Midbrain (tissue), 1 donor: ENCODE measurements at regions not wholly inside any gene's neighbourhood (a gene's known extent, or its start where the extent isn't known, plus 50 kb on each side); places are given as distances from the start of the nearest gene placed in this dataset.

ENCODE experiments used
- DNase-seq: peaks from one replicate; lab custom pipeline; 2025; lab: John Stamatoyannopoulos, UW

DNA sequence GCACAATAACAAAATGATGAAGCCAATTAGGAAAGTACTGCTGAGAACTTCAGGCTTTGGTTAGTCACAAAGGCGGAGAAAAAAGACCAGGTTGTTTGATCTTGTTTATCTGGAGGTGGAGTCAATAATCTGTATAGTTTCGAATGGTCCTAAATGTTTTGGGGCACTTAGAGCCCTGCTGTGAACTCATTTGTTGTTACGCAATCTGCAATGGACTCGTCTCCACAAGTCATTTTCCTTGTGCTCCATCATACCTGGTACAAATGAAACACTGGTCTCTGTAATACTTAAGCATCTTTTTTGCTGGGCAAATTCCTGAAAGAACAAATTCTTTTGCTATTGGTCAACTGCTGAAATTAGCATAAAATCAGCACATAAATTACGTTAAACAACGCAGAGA, 430.5 kb downstream of the GATA3 start:
- DNase-seq, result no peak

DNA sequence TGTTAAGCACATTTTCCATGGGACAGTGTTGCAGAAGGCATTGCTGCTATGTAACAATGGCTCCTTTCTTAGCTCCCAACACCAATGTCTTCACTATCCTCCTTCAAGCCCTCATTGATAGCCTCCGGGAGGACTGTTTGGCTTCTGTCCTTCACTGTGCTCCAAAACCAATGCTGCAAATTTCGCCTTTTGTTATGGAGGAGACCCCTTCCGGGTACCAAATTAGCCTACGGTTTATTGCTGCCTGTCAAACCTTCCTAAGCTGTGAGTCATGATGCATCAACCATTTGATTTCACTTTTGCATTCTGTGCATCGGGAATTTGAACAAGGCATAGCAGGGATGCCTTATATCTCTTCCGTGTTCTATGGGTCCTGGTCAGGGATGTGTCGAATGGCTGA, 432.9 kb downstream of the GATA3 start:
- DNase-seq, result no peak

DNA sequence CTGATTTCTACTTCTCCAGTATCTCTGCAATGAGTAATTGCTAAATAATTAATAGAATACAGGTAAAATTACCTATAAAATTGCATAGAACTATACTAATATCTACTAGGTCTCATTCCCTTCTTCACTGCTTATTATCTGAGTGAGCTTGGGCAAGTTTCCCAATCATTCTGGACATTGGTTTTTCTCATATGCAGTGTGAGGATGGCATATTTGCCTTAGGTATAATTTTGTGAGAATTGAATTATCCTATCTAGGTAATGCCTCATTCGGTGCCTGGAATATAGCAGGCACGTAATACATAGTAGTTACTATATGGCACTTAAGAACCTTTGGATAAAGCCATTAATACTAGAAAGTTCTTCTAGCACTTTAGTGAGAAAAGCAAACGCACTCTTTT, 434.7 kb downstream of the GATA3 start:
- no peak for DNase-seq

DNA sequence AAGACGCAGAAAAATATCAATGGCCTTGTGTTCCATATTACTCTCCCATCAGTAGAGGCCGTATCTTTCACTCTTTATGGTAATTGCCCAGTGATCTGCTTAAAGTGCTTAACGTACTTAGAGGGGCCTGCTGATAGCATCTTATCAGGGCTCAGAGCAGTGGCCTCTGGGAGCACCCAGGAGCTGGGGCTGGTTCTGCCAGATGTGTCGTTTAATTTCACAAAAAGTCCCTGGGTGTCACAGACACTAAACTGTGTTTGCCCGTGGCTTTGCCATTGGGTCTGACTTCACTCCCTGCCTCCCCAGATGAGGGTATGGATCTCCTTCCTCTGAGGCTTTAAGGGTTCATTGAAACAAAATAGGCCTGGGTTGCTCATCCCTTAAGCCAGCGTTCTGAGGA, 435.3 kb downstream of the GATA3 start:
- DNase-seq, result no peak

DNA sequence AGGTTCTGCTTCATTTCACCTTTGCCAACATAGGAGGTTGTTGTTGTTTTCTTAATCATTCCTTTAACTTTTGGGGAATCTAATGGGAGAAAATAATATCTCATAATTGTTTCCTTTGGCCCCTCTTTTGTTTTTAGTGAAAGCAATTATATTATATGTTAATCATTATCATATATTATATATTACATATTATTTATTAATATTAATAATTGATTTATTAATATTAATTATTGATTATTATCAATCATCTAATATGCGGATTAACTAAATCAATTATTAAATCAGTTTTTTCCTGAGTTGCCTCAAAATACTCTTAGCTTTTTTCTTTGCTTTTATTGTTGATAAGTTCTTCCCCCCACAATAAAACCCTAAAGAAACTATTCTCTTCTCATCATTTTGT, 443.8 kb downstream of the GATA3 start:
- DNase-seq, result no peak

DNA sequence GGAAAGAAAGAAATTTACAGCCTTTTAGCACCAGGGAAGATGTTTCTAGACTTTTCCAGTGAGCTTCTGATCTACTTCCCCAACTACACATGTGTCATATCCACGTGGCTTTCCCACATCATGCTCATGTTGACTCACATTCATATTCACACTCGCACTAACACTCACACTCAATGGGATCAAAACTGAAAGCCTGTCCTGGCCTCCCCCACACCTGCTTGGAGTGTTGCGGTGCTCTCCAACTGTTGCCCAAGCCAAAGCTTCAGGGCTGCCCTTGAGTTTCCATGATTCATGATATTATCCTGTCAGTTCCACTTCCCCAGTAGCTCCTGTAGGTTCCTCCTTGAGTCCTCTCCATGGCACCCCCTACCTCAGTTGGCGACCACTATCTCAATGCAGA, 444.4 kb downstream of the GATA3 start:
- DNase-seq, result no peak

DNA sequence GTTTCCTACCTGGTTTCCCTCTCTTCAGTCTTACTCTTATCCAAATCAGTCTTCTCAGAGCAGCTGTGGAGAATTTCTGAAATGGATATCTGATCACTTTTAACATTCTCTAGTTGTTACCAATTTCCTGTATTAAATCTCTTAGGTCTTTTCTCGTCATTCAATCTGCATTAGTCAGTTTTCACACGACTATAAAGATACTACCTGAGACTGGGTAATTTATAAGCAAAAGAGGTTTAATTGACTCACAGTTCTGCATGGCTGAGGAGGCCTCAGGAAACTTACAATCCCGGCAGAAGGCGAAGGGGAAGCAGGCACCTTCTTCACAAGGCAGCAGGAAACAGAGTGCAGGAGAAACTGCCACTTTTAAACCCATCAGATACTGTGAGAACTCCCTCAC, 444.8 kb downstream of the GATA3 start:
- DNase-seq, result no peak

DNA sequence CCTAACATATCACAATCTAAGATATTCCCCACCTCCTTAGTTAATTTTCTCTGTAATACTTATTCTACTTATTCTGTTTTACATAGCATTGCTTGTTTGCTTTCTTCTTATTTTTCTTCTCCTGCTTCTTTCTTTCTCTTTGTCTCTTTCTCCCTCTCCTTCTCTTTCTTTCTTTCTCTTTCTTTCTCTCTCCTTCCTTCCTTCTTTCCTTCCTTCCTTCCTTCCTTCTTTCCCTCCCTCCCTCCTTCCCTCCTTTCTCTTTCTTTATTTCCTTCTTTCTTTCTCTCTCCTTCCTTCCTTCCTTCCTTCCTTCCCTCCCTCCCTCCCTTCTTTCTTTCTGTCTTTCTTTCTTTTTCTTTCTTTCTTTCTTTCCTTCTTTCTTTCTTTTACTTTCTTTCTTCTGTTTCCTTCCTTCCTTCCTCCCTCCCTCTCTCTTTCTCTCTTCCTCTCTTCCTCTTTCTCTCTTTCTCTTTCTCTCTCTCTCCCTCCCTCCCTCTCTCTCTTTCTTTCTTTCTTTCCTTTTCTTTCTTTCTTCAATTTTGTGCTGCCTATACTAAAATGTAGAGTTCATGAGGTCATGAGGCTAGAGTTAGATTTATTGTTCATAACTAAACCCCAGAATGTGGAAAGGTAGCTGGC, 445.4 kb downstream of the GATA3 start:
- DNase-seq, result no peak

DNA sequence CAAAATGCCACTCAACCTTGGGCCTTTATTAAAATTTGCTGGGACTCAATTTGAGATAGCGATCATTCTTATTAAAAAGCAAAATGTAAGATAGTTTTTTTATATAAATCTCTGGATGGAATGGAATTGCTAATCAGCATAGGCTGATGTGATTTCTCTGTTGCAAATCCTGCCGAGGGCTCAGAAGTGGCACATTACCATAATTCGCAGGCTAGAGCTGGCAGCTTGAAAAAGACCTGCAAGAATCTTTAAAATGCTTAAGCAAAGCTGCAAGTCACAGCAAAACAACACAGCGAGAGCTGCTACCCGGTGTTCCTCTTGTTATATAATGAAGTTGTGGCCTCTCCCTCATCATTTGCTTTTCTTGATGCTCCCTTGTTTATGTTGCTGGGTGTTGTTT, 448.1 kb downstream of the GATA3 start:
- peak; percentile 9 for DNase-seq

DNA sequence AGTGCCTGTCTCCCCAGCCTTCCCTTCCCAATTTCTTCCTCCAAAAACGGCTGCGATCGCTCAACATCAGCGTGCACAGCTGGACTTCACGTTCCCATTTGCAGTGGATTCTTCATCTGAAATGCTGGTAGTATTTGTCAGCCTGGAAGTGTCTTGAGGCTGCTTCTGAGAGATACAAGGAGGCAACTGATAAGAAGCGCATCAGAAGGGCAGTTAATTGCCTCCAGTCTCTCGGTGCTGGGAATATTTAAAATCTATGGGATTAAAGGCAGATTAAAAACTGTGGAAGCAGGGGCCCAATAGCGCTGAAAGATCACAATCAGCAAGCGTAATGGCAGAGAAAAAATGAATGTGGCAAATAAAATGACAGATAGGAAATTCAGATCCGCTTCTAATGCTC, 450.0 kb downstream of the GATA3 start:
- DNase-seq, result no peak

DNA sequence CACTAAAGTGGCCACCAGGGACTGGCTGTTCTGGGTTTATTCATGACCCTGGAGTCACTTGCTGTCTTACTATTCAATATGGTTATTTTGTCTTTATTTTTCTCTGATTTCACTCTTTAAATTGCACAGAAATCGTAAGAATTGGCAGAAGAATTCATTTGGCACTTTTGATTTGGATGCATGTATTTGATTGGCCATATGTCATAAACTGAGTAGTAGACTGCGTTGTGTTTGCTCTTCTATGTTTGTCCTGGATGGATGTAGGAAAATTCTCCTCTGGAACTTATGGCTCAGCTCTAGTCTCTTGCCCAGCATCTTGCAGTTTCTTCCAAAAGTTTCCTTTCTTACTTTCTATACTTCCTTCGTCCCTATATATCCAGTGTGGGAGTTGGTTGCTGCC, 452.7 kb downstream of the GATA3 start:
- no peak for DNase-seq

DNA sequence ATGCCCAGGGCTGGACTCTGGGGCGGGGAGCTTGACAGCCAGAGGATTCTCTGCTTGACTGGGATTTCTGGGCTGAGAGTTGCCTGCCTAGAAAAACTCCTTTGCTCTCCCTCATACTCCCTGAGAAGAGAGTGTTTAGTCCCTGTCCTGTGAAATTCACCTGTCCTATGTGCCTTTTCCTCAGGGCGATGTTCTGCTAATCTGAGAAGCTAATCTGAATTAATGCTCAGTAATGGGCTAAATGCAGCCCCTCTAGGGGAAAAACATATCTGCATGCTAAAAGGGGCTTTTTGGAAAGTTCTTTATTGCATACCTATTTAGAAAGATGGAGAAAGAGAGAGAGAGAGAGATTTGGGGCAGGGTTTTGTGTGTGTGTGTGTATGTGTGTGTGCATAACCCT, 454.4 kb downstream of the GATA3 start:
- no peak for DNase-seq

DNA sequence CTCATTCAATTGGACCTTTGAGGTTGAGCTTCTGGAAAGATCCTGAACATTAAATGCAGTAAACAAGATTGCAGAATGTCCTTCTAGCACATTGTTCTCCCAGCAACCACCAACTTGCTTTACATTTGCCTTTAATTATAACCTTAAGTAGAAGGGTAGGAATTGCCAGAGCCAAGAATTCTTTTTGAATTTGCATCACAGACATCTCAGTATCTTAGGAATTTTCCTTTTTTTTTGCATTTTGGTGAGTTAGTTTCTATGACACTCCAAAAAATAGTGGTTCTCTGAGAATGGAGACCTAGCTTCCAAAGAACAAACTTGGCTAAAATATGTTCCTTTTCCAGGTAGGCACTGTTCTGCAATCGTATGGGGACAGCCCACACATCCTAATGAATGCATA, 456.0 kb downstream of the GATA3 start:
- no peak for DNase-seq

DNA sequence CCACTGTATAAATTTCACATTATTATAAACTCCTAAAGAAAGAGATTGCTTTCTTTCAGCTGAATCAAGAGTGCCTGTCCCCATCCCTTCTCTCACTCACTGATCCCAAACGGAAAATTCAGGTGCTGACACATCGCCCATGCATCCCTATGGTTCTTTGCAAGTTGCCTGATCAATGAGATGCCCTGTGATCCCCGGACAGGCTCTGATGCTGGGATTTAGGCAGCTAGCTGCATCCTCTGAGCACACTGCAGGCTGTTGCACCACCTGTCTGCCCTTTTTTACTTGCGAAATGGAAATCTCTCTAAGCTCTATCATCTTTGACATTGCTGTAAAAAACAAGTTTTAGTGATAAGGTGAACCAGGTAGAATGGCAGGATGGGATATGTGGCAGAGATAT, 456.5 kb downstream of the GATA3 start:
- no peak for DNase-seq

DNA sequence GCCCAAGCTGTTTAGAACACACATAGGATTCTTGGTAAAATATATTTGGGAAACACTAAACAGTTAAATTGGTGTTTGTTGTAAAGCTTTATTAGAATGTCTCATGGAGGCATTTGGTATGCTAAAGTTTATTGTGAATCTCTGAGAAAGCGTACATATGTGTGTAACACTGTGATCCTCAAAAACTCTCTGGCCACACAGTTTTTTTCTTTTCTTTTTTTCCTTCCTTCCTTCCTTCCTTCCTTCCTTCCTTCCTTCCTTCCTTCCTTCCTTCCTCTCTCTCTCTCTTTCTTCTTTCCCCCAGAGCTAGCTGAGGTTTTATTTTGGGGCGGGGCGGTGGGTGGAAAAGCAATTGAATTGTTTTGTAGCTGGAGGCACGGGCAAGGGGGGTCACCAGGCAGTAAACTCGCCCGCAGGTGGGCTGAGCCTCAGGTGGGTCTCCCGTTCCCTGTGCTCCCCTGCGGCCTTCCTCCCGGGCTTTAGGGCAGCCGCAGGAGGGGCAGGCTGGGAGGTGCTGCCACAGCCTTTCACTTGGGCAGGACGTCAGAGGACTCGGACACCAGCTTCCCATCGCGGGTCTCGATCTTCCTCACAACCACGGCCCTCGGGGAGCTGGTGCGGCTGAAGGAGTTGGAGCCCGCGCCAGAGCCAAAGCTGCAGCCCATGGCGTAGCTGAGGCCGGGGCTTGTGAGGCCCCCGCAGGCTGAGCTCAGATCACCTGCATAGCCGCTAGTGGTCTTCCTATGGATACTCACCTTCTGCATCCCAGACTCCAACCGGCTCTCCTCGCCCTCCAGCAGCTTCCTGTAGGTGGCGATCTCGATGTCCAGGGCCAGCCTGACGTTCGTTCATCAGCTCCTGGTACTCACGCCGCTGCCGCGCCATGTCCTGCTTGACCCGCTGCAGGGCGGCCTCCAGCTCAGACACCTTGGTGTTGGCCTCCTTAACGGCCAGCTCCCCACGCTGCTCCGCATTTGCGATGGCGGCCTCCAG, 459.0 kb downstream of the GATA3 start:
- no peak for DNase-seq

DNA sequence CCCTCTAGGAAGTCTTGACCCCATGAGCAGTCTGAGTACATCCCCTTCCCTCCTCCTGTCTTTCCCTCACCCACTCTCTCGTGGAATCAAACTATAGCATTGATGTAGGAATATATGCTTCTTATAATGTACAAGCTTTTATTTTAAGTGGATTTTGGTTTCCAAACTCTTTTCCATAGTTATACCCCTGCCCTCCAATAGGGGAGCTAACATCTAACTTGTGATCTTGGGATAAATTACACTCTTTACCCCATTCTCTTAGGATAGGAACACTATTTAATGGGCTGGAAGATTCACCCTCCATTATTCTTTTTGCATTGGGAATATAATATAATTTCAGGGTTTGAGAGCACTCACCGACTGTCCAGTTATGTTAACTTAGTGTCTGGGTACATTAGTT, 465.9 kb downstream of the GATA3 start:
- no peak for DNase-seq

DNA sequence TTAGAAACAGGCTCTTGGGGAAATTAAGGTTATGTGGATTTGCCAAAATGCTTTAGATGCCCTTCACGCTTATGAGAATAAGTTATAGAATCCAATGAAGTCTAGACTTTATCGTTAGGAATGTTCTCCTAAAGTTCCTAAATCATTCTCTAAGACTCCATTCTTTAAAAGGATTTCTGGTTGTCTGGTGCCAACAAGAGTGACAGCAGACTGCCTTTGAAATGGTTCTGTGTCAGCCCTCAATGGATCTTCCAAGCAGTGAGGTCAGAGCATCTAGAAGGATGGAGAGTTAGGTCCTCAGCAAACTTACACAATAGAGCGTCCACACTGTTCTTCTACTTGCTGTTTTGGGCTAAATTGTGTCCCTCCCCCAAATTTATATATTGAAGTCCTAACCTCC, 473.3 kb downstream of the GATA3 start:
- DNase-seq, result no peak

DNA sequence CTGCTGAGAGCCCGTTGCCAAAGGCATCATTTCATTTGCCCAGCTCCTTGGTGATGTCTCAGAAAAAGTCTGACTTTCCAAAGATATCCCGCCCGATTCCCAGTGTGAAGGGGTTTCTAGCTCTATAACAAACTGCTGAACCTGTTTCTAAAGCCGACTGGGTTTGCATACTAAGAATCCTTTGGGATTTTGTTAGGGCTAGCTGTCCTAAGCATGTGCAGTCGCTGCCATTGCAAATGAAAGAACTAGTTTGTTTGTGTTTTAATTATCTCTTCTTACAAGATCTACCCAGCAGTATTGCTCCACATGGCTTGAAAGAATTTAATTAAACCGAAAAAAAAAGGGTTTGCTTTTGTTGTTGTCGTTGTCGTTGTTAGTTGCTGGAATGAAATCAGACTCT, 476.6 kb downstream of the GATA3 start:
- peak; percentile 27 for DNase-seq

DNA sequence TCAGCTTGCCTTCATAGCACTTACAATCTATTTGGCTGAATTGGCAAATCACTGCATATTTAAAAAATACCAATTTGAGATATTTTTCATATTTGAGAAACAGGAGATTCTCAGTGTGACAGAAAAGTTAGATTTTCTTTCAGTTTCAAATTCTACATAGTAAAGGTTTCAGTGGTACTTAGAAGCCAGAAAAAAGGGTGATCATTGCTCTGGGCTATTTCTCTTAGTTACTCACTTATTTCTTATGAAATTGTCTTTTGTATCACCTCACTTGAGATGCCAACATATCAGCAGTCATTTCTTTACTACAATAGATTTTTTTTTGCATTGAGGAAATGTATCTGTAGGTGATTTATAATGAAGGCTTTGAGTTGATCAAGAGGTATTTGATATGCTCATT, 478.2 kb downstream of the GATA3 start:
- no peak for DNase-seq

DNA sequence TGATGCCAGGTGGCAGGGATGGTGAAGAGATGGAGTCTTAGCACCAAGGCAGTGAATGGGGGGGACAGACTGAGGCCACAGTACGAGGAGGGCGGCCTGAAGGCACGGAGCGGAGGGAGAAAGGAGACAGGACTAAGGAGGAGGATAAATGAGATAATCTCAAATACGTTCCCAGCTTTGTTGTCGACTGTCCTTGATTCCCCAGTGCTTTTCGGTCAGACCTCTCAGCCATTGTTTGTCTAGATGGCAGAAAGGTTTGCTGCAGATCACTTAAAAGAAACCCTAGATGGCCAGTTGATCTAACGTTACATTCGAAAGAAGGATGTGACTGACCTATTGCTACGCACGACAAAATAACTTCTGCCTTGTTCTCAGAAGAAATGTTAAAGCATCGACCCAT, 479.0 kb downstream of the GATA3 start:
- DNase-seq, result no peak

DNA sequence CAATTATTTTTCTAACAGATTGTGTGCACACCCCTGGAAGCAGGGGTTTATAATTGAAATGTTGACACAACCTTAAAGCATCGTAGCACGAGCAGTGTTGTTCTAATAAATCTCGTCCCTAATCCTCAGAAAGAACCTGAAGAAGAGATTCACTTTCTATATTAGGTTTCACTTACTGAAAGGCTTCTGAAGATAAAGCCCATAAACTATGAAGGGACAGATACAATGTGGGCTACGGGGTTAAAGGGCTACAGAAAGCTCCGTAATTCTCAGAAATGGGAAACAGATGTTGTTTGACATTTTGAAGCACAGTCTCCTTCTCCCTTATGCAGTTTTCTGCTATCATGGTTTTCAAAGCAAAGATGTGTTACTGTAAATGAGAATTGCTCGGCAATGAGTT, 479.6 kb downstream of the GATA3 start:
- DNase-seq, result no peak

DNA sequence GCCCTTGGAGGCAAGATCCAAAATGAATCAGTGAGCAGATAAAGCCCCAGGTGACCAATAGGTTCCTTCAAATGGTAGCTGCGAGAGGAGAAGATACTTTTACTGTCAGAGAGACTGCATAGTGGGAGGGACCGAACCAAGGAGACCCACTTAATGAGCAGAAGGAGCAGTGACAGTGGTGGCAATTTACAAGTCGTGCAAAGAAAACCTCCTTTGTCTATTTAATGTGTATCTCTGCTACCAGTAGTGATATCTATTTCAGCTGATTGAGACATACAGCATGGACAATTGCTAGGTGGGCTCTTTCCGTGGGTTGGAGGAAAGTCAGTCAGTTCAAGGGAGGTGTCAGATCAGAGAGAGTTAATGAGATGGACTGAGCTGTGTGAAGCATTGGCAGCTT, 480.4 kb downstream of the GATA3 start:
- no peak for DNase-seq

DNA sequence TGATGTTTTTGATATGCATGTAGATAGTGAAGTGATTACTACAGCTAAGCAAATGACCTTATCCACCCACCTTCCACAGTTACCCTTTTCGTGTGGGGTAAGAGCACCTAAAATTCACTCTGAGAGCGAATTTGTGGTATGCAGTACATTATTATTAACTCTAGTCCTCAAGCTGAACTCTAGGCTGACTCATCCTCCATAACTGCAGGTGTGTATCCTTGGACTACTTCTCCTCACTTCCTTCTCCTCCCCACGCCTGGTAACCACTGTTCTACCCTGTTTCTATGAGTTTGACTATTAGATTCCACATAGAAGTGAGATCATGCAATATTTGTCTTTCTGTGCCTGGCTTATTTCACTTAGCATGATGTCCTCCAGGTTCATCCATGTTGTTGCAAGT, 484.6 kb downstream of the GATA3 start:
- no peak for DNase-seq
